Ureter (tissue), 1 donor: ENCODE measurements at regions not wholly inside any gene's neighbourhood (a gene's known extent, or its start where the extent isn't known, plus 50 kb on each side); places are given as distances from the start of the nearest gene placed in this dataset.

Source experiments
- DNase-seq: peaks from one replicate; pipeline ENCODE4 v3.0.0-alpha.2; 2020; ENCODE audit warnings: low spot score
- donor health status: DM: yes; HTN: yes; CAD: no.

- DNase-seq: peak; percentile 32
Observed at GRCh38 chr6:170063851-170064602, 226.9 kb downstream of the DLL1 start.

- DNase-seq: peak; percentile 32
Observed at GRCh38 chr6:170063431-170063830, 227.4 kb downstream of the DLL1 start.

GRCh38 chr6:170062915-170063241 is 228.0 kb downstream of the DLL1 start:
- DNase-seq: no peak

GRCh38 chr6:170062209-170062914 is 228.5 kb downstream of the DLL1 start:
- DNase-seq: peak; percentile 29

- DNase-seq: peak; percentile 25
Observed at GRCh38 chr6:170058878-170059485, 231.9 kb downstream of the DLL1 start.

- peak; percentile 33 for DNase-seq
Observed at GRCh38 chr6:170057961-170058877, 232.7 kb downstream of the DLL1 start.

- peak; percentile 23 for DNase-seq
Observed at GRCh38 chr6:170057034-170057734, 233.7 kb downstream of the DLL1 start.

- peak; percentile 35 for DNase-seq
Observed at GRCh38 chr6:170056278-170056711, 234.6 kb downstream of the DLL1 start.

GRCh38 chr6:170055797-170056196 is 235.1 kb downstream of the DLL1 start:
- DNase-seq: peak; percentile 13

GRCh38 chr6:170053966-170054661 is 236.8 kb downstream of the DLL1 start:
- peak; percentile 26 for DNase-seq

GRCh38 chr6:170052991-170053821 is 237.7 kb downstream of the DLL1 start:
- DNase-seq: peak; percentile 32

GRCh38 chr6:170051229-170052172 is 239.4 kb downstream of the DLL1 start:
- DNase-seq: peak; percentile 40

- DNase-seq: peak; percentile 35
Observed at GRCh38 chr6:170050591-170051041, 240.3 kb downstream of the DLL1 start.

- DNase-seq: peak; percentile 85
Observed at GRCh38 chr6:170049641-170050561, 241.0 kb downstream of the DLL1 start.

GRCh38 chr6:170048615-170049256 is 242.1 kb downstream of the DLL1 start:
- DNase-seq: peak; percentile 61

- peak; percentile 34 for DNase-seq
Observed at GRCh38 chr6:170047823-170048222, 243.1 kb downstream of the DLL1 start.
